ENCODE measurements at regions not wholly inside any gene's neighbourhood (a gene's known extent, or its start where the extent isn't known, plus 50 kb on each side); places are given as distances from the start of the nearest gene placed in this dataset.

DNA sequence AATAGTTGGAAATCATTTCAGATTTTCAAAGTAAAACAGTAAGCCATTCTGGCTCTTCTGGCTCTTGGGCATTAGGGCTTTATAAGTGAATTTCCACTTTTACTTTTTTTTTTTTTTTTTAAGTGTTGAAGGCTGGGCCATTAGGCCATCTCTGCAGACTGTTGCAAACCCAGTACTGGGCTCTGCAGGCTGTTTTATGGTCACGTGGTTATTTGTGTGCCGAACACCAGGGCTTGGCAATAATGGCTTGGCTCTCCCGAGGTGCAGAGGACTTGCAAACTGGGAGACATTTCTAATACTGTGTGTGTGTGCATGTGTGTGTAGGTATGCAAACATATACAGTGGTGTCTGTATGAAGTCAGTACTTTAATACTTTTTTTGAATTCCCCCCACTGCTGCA, 194.9 kb upstream of the CDH5 start:
- no peak for DNase-seq (ENCODE audit: low read depth in 3 of 3)

DNA sequence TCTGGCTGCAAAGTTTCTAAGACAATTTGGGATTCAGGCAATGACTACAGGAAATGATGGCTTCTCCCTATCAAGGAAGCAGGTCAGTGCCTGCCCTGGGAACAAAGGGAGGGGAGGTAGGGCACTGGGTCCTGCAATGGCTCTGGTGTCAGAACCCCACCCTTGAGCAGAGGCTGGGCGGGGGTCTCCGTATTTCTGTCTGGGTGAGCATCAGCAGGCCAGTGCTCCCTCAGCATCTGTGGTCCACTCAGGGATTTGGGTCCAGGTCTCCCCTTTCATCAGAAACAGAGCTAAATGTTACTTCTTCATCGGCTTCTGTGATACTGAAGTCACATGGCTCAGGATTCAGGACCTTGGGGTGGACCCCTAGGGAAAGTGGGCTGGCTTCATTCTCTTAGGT, 195.5 kb upstream of the CDH5 start:
- DNase-seq (ENCODE audit: low read depth in 3 of 3), result no peak

DNA sequence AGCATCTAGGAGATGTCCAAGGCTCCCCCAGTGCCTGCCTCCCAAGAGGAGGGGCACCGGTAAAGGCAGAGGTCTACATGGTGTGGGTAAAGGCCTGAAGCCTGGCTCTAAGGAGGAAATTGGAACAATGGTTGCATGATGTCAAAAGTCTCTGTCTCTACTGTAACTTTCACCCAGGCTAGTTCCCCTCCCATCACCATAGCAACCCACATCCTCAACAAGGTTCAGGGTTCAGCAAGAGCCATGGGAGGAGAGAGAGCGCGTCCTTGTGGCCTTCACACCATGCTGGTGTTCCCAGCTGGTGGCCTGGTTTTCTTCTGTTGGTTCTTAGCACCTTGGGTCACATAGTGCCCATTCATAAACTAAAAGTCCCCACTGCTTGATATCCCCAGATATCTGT, 196.7 kb upstream of the CDH5 start:
- DNase-seq (ENCODE audit: low read depth in 3 of 3), result no peak

DNA sequence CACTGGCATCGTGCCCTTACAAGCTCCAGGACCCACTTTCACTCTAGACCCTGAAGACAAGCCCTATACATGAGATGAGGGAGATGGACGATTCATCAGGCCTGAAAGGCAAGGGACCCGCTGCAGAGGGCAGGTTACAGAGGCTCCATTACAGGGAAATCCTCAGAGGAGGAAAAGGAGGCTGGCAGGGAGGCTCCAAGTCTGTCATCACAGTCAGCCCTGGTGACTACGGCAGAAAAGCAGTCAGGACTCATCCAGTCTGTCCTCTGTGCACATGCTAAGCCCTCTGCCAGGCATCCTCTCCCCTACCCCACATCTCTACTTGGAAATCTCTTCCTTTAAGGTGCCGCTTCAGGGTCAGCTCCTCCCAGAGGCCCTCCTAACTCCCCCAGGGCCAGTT, 197.7 kb upstream of the CDH5 start:
- DNase-seq (ENCODE audit: low read depth in 3 of 3), result no peak

DNA sequence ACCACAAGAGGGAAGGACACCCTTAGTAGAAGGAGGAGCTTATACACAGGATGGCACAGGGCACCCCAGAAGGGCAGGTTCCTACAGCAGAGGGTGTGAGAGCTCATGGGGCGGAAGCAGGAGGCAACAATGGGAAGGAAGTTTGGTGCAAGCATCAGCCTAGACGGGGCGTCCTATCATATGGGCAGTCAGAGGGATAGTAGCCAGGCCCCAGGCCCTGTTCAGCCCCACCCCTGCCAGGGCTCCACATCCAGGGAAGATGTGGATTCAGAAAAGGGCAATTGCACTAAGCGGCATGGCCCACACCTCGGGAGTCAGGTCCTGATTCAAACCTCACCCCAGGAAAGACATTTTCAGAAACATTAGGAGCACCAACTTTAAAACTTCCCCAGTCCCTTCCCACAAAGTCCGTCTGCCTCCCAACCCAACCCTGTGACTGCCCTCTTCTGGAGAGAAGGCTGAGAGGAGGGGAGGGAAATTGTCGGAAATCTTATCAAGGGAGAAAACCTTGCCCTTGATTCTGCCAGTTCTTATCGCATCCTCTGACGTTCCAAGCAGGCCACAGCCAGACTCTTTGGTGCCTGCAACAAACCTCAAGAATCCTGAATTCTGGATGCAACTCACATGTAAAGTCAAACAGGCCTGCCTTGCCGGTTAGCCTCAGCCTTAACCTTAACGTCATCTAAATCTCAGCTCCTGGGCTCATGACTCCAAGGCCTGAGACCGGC, 198.8 kb upstream of the CDH5 start:
- no peak for DNase-seq (ENCODE audit: low read depth in 3 of 3)

DNA sequence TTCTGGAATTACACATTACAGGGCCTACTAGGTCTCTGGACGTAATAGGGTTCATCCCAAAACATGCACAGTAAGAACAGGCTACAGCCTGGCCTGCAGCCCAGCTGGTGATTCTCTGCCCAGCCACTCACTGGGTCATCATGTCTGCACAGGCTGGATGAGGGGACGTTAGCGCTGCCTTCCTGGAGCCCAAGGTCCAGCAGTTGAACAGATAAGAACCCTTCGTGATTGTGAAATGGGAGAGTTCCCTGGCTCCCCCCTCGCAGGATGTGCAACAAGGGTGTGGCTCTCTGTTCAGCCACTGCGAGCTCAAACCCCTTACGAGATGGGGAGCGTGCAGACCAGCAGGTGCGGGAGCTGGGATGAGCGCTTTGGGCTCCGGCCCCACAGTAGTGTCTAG, 200.0 kb upstream of the CDH5 start:
- DNase-seq (ENCODE audit: low read depth in 3 of 3), result no peak

DNA sequence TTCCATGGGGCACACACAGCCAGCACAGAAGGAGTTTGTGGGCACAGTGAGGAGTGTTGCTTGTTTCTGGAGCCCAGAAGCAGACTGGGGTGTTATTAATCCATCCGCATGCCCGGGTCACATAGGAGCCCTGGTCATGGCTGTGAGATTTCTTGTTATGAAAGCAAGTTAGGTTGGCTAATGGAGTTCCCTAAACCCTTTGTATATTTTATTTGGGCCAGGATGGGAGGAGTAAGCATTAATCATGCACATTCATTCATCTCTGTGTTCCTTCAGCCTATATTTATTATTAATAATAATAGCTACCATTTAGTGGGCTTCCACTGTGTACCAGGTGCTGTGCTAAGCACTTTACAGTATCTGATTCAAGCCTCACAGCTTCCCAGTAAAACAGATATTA, 200.6 kb upstream of the CDH5 start:
- DNase-seq (ENCODE audit: low read depth in 3 of 3), result no peak

DNA sequence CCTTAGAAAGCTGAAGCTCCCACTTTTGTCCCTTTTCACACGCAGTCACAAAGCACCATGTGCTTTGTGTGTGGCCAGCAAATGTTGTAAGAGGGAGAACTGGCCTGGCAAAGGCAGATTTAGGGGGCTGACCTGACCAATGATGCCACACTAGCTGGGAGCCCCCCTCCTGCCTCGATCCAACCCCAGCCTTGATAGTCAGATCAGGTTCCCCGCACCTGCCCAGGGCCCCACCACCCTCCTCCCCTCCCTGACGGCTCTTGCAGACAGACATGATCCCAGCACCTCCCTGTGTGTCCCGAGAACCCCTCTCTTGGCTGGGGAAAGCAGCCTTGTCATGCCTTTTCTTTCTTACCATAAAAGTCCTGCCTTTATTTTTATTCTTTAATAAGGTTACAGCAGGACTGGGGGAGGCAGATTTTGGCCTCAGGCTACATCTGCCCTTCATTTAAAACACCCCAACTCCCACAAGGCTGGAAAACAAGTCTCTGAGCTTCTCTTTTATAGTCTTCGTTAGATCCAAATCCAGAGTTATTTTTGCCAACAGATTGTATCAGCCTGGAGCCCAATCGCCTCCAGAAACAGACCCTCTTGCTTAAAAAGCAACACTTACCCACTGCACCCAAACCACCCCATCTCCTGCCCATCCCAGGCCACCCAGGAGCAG, 201.8 kb upstream of the CDH5 start:
- DNase-seq (ENCODE audit: low read depth in 3 of 3), result no peak

DNA sequence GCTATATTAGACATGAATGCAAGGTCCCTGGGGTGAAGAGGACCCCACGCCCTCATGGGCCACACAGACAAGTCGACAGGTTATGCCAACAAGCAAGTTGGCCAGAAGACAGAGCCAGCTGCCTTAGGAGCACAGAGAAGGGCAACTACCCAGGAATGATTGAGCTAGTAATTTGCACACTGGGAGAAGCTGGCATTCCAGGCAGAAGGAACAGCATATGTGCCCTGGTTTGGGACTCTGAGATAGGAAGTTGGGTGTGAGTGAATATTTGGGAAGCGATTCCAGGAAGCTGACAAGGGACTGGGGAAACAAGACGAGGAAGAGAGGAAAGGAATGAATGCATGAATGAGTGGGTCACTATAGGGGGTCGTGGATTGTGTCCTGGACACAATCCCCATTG, 203.7 kb upstream of the CDH5 start:
- no peak for DNase-seq (ENCODE audit: low read depth in 3 of 3)

DNA sequence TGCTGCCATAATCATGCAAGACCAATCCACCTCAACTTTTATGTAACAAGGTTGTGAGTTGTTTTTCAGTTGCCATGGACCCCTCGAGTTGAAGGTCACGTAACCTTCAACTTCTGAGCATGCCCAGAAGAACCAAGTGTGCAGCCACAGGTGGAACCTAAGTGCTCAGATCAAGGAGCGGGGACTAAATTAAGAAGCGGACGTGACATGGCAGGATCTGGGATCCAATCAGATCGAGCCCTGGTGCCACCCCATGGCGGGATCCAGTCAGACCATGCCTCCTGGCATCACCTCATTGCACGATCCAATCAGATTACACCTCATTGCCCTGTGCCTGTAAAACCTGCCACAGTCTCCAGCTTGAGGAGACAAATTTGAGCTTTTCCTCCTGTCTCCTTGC, 204.5 kb upstream of the CDH5 start:
- no peak for DNase-seq (ENCODE audit: low read depth in 3 of 3)

DNA sequence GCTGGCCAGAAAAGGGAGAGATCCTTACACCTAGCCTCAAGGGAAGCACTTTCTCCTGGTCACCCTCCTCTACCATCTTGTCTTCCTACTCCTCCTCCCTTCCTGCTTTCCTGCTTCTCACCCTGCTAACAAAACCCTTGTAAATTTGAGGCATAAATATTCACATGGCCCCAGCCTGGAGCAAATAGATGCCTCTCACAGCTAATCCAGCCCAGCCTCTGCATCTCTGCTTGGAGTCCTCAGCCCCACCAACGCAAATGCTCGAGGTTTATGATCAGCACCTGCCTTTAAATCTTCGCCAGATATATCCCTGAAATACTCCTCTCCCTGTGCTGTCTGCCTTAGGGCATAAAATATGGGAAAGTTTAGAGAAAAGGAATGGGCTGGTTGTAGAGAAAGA, 205.2 kb upstream of the CDH5 start:
- DNase-seq (ENCODE audit: low read depth in 3 of 3), result no peak

DNA sequence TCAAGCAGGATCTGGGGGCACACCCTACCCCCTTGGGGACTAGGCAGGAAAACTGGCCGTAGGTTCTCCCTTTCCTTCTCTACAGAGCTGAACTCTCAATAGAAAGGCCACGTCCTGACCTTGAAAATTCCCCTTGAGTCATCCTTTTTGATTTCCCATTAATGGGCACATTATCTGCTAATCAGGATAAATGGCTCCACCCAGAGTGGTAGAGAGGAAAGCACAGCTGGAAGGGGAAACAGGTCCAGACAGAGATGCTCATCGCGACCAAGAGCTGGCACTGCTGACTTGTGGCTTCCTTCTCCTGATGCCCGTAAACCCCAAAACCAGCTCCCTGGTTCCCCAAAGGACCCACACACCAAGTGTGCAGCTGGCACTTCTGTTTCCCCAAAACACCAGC, 206.5 kb upstream of the CDH5 start:
- DNase-seq (ENCODE audit: low read depth in 3 of 3), result no peak

DNA sequence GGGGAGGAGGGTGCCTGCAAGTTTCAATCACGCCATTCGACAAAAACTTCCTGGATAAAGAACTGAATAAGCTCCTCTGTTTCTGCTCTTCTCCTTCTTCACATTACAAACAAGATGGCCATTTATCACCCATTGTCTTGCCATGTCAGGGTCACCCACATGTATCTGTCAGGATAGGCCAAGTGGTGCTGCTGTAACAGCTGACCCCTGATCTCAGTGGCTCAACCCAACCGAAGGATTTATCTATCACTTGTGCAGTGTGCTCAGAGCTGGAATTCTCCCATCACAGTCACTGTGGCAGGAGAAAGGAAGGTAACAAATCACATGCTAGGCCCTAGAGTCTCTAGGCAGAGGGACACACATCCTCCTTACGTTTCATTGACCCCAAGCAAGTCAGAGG, 210.0 kb upstream of the CDH5 start:
- DNase-seq (ENCODE audit: low read depth in 3 of 3), result no peak

DNA sequence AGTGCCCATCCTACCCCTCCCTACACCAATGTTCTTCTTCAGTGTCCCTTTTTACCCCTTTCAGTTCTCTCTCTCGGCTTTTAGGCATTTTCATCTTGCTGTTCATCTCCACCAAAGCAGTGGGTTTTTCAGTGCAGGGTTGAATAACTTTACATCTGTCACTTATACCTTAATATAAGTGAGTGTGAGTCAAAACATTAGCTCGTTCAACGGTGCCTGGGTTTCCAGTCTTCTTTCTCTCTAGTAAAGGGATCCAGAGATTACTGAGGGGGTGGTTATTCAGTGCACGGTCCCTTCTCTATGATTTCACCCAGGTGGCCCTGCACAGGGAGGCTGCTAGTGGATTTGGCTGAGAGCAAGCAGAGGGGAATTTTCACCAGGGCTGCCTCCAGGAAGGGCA, 210.6 kb upstream of the CDH5 start:
- DNase-seq (ENCODE audit: low read depth in 3 of 3), result no peak

DNA sequence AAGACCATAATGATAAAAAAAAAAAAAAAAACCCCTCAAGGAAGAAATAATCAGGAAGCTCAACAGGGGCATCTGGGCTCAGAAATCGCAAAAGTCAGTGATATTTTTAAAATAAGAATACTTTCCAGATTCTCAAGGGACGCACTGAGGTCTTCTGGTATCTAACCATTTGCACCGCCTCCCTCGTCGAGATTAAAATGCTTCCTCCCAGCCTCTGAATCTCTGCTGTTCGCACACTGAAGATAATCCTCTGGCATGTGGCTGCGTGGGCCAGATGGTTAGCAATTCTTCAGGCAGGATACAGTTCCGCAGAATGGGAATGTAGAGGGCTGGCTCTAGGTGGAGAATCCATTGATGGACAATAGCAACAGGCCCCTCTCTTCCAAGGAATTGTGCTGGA, 211.7 kb upstream of the CDH5 start:
- no peak for DNase-seq (ENCODE audit: low read depth in 3 of 3)

DNA sequence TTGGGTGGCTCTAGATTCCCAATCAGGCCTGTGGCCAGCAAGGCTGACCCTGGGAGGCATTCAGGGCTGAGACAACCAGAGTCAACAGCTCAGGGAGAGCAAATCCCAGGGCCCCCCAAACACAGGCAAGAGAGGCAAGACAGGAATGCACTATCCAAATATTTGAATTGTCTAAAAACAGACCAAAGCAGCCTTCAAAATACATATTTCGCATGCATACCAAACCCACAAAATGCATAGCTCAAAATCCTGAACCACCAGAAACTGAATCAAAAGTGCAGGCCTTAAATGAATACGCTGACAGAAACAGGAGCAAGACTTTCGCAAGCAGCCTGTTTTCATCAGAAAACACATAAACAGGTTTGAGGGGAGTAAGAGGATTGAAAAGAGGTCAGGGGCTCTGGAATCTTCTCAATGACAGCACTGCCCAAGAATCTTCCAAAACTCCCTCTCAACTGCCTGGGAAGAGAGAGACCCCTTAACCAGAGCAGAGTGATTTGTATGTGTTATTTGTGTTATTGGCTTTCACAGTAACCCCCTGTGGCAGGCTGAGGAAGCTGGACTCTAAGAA, 213.6 kb upstream of the CDH5 start:
- DNase-seq (ENCODE audit: low read depth in 3 of 3), result no peak

DNA sequence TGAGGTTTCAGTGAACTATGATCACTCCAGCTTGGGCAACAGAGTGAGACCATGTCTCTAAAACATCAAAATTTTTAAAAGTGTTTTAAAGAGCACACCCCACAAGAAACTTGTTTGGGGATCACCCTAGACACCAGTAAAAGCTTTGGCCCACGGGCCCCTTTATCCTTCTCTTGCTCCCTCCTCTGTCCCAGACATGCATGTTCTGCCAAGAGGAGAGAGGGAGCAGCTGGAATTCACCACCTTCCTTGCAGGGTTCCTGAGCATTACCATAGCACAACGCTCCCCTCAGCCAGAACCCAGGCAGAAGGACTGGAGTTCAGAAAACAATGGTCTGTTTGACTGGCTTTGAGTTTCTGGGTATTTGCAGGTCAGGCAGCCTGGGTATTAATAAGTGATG, 214.3 kb upstream of the CDH5 start:
- no peak for DNase-seq (ENCODE audit: low read depth in 3 of 3)

DNA sequence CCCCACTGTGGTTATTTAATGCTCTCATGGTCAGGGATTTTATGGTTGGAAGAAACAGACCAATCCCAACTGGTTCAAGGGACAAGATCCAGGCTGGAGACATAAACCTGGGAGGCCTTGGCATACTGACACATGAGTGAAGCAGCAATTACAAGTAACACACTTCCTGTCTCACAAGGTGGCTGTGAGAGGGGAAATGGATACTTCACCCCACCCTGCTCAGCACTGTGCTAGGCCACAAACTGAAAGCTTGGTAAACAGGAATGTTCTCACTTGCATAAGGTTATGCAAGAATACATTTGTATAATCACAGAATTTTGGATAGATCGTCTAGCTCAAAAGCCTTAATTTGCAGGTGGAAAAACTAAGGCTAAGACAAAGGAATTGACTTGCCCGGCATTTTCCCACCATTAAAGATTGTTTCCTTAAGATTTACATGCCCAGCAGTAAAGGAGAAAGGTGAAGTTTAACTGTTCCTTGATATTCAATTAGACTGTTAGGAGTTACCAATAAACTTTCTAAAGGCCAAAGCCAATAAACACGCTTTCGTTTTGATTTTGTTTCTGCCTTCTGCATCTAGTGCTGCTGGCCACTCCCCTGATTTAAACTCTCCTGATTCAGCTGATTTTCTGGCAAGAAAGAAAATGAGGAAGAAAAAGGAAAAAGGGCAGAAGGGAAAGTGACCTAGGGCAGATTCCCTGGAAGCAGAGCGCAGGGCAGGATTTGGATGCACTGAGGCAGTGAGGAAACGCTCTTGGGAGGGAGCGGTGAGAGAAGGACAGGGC, 215.6 kb upstream of the CDH5 start:
- no peak for DNase-seq (ENCODE audit: low read depth in 3 of 3)

DNA sequence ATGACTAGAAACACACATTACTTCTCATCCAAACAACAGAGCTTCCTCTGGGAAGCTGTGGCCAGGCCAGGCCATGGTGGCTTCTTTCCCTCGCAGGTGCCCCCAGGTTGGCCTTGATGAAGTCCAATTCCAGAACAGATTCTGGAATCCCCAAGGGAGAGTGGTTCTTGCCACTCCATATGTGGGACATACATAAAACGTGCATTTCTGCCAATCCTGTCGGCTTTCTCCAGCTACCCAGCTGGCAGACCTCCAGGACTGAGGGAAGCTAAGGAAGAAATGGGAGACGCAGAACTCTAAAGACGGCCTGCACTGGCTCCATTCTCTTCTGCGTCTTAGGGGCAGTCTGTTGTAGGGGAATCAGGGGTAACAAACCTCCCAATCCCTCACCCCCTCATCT, 219.2 kb upstream of the CDH5 start:
- DNase-seq (ENCODE audit: low read depth in 3 of 3), result no peak

DNA sequence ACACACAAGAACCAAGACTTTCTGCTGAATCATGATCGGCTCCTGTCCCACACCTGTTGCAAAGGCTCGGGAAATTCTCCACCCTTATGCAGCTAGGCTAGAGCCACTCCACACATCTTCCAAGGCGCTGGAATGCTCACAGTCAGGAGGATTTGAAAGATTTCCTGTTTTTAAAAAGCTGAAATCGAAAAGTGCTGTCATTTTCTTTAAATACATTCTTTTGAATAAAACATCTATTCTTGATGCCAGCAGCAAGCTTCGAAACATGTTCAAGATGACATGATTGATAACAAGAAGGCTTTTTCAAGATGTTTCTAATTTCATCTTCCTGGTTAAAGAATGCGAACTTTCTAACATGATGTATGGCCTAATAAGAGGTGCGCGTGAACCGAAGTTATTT, 219.7 kb upstream of the CDH5 start:
- no peak for DNase-seq (ENCODE audit: low read depth in 3 of 3)

DNA sequence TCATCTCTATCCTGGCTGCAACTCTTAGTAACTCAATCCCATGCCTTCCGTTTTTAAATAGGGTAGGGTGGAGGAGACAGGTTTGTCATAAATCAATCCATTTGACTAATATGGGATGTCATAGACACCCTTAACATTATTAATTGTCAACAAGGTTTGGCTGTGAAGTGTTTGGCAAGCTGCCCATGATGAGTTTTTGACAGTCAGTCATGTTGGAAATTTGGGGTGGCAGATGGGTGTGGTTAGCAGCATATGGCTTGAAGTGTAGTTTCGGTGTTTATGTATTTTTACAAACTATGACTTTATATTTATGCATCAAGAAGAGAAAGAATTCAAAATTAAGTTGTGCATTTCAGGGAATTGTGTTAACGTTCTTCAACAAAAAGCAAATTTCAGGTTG, 221.8 kb upstream of the CDH5 start:
- no peak for DNase-seq (ENCODE audit: low read depth in 3 of 3)

DNA sequence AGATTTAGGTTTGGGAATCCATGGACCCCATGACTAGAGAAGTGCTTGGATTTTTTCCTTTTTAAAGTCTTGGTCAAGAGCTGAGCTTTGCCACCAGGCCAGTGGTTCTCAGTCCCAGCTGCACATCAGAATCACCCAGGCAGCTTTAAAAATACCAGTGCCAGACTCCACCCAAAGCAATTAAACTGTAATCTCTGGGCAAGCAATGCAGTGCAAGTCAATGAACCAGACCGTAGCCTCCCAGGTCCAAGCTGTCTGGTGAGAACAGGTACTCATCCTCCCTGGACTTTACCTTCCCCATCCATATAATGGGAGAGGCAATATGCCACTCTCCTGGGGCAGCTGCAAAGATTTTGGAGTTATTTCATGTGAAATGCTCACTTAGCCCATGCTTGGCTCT, 223.1 kb upstream of the CDH5 start:
- no peak for DNase-seq (ENCODE audit: low read depth in 3 of 3)

DNA sequence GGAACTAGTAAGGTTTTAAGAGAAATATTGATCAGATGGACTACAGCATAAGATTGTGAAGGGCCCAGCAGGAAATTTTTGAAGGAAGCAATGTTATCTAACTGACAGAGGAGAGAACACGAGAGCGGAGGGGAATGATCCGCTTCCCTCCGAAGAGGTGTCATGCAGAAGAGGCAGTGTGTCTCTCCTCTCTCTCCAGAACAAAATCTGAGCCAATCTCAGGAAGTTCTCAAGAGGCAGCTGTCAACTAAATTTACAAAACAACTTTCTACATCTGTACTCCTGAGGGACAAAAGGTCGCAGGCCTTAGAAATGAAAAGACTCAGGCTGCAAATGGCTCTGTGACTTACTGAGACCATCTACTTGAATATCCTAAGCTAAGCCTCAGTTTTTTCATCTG, 224.6 kb upstream of the CDH5 start:
- DNase-seq (ENCODE audit: low read depth in 3 of 3), result no peak

Measured in stimulated activated CD4-positive, alpha-beta T cell treated with anti-CD3 and anti-CD28 coated beads, TNF-alpha, amount 100 ng/mL, for 48 hours (primary cell).